ENCODE measurements at regions not wholly inside any gene's neighbourhood (a gene's known extent, or its start where the extent isn't known, plus 50 kb on each side); places are given as distances from the start of the nearest gene placed in this dataset.
"Not testable (repeated sequence)": the region's sequence is repeated elsewhere in the genome, so short reads cannot be mapped to it uniquely, and the experiment has no call there.

DNA sequence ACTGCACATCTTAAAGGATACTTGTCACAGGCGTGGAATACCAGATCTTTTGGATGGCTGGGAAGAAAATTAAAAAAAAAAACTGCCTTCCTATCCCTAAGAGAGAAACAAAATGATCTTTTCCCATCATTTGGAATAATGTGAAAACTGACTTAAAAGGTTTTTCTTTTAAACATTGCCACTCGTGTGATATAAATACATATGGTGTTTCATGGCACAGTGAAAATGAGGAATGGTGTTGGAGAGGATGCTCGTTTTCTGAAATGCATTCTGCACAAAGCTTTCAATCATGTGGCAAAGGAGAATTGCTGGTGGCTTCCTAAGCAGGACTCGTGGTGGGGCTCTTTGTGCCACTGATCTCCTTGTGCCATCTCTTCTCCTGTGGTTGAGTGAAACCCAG lies 74.9 kb upstream of the LRRC4C start:
- TF ChIP-seq, protein P1, sequence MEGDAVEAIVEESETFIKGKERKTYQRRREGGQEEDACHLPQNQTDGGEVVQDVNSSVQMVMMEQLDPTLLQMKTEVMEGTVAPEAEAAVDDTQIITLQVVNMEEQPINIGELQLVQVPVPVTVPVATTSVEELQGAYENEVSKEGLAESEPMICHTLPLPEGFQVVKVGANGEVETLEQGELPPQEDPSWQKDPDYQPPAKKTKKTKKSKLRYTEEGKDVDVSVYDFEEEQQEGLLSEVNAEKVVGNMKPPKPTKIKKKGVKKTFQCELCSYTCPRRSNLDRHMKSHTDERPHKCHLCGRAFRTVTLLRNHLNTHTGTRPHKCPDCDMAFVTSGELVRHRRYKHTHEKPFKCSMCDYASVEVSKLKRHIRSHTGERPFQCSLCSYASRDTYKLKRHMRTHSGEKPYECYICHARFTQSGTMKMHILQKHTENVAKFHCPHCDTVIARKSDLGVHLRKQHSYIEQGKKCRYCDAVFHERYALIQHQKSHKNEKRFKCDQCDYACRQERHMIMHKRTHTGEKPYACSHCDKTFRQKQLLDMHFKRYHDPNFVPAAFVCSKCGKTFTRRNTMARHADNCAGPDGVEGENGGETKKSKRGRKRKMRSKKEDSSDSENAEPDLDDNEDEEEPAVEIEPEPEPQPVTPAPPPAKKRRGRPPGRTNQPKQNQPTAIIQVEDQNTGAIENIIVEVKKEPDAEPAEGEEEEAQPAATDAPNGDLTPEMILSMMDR (IDR thresholded peaks at IDR 0.05; ENCODE audit: extremely low read depth, insufficient read depth, missing control alignments): no peak
- in situ Hi-C loops (cut with MboI; ENCODE audit: low pct_unique_long_range_greater_than_20kb, low sequenced_read_pairs, unreplicated experiment): no loop called here
- DNase-seq (ENCODE audit: low spot score): no peak

DNA sequence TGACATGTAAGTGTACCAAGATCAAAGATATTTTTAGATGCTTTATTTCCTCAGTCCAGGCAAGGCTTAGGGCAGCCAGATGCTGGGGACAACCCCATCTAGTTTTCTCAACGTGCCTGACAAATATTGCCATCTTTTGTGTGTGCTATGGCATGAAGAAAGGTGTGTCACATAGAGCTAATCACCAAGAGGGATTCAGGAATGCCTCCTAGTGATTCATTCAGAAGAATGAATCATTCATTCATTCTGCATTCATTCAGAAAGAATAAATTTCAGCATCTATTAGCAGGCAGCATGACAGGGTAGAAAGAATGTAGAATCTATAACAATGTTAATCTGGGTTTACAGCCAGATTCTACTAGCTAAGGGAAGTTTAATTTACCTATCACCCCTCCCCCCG lies 75.4 kb upstream of the LRRC4C start:
- in situ Hi-C loops (cut with MboI; ENCODE audit: low pct_unique_long_range_greater_than_20kb, low sequenced_read_pairs, unreplicated experiment): no loop called here

DNA sequence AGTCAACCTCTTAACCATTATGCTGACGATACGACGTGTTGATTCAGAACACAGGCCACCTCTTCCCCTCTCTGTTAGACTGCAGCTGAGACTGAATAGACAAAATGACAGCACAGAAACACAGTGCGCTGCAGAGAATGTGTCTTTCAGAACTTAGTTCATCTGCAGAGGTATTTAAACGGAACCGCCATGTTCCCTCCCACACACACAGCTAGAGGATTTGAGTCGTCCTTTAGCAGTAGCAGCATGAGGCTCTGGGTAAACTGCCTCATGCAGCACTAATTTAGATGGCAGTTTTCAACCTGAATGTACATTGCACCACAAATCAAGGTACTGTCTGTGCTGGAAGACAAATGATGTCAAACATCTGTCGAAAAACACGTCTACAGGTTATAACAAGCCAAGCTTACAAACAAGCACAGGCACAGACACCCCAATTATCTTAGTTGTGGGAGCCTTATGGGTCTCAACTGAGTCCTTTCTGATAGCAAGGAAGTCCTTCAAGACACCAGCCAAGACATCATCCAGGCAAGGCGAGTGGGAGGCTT lies 76.6 kb upstream of the LRRC4C start:
- no peak for DNase-seq (ENCODE audit: low spot score)
- TF ChIP-seq, protein P1 (IDR thresholded peaks at IDR 0.05; ENCODE audit: extremely low read depth, insufficient read depth, missing control alignments): no peak
- in situ Hi-C loops (cut with MboI; ENCODE audit: low pct_unique_long_range_greater_than_20kb, low sequenced_read_pairs, unreplicated experiment): no loop called here

More for the DNA sequence above, 75.4 kb upstream of the LRRC4C start:
- TF ChIP-seq, protein P1 (IDR thresholded peaks at IDR 0.05; ENCODE audit: extremely low read depth, insufficient read depth, missing control alignments): no peak
- DNase-seq (ENCODE audit: low spot score): no peak

DNA sequence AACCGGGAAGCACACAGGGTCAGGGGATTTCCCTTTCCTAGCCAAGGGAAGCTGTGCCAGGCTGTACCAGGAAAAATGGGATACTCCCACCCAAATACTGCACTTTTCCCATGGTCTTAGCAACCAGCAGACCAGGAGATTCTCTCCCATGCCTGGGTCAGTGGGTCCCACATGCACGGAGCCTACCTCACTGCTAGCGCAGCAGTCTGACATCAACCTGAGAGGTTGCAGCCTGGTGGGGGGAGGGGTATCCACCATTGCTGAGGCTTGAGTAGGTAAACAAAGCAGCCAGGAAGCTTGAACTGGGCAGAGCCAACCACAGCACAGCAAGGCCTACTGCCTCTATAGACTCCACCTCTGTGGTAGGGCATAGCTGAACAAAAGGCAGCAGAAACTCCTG lies 85.5 kb upstream of the LRRC4C start:
- in situ Hi-C loops (cut with MboI; ENCODE audit: low pct_unique_long_range_greater_than_20kb, low sequenced_read_pairs, unreplicated experiment); DNase-seq (ENCODE audit: low spot score): not testable (repeated sequence)

DNA sequence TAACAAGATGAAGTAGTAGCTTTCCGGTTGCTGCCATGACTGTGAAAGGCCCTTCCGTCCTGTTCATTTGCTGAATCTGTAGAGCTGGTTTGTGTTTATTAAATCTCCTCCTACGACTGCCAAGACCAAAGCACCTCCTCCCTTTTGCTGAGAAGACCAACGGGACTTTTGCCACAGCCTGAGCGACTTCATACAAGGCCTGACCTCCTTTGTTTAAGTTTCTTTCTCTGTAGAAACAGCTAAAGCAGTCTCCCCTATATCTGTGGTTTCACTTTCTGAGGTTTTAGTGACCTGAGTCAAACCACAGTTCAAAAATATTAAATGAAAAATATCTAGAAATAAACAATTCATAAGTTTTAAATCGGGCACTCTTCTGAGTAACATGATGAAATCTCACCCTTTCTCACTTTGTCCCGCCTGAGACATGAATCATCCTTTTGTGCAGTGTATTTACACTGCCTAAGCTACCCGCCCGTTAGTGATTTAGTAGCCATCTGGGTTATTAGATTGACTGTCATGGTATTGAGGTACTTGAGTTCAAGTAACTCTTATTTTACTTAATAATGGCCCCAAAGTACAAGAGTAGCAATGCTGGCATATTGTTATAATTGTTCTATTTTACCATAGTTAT lies 119.1 kb upstream of the LRRC4C start:
- TF ChIP-seq, protein P1 (IDR thresholded peaks at IDR 0.05; ENCODE audit: extremely low read depth, insufficient read depth, missing control alignments): no peak
- no peak for DNase-seq (ENCODE audit: low spot score)
- in situ Hi-C loops (cut with MboI; ENCODE audit: low pct_unique_long_range_greater_than_20kb, low sequenced_read_pairs, unreplicated experiment): no loop called here

DNA sequence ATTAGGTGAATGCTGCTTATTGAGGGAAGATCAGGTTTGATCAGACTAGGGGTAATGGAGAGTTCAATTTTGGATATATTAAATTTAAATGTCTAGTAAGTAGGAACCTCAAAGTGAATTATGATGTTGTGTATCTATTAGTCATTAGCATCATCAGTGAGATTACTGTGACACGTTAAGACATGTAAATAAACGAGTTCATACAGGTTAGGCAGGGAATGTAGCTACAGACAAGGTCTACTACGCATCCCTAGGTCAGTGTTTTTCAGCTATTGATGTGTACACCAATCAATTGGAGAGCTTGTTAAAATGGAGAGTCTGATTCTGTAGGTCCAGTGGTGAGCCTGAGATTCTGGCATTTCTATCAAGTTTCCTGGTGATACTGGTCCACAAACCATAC lies 120.1 kb upstream of the LRRC4C start:
- DNase-seq (ENCODE audit: low spot score): no peak
- TF ChIP-seq, protein P1 (IDR thresholded peaks at IDR 0.05; ENCODE audit: extremely low read depth, insufficient read depth, missing control alignments): no peak
- in situ Hi-C loops (cut with MboI; ENCODE audit: low pct_unique_long_range_greater_than_20kb, low sequenced_read_pairs, unreplicated experiment): no loop called here

DNA sequence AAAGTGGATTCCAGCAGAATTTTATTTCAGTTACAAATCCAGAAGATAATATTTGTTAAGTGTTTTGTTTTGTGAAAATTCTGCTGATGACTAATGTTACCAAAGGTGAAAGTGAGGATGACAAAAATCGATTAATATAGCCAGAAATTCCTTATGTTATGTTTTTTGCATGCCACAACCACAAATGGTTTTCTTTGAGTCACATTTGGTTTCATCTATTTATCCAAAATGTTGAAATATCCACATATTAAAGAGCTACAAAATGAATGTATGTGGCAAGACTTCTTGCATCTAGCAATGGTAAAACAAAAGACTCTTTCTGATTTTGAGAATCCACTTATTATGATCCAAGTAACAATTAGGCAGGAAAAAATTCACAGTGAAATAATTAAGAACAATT lies 150.1 kb upstream of the LRRC4C start:
- in situ Hi-C loops (cut with MboI; ENCODE audit: low pct_unique_long_range_greater_than_20kb, low sequenced_read_pairs, unreplicated experiment): no loop called here
- TF ChIP-seq, protein P1 (IDR thresholded peaks at IDR 0.05; ENCODE audit: extremely low read depth, insufficient read depth, missing control alignments): no peak
- DNase-seq (ENCODE audit: low spot score): no peak
